Caco-2 (cell line): ENCODE measurements at regions not wholly inside any gene's neighbourhood (a gene's known extent, or its start where the extent isn't known, plus 50 kb on each side); places are given as distances from the start of the nearest gene placed in this dataset.

Experiments
- BruUV-seq: library from RNA; stranded (reverse); fragments of 400-500 nt; replicated peaks from 2 replicates; lab custom pipeline; 2021; lab: Mats Ljungman, UMichigan
- CTCF ChIA-PET: fragments of 300-600 bp; sonication (Branson Sonifier 250); formaldehyde crosslinking; loops from one replicate; lab custom pipeline; 2022; ENCODE audit warnings: antibody characterized with exemption; lab: Charles Lee
- POLR2A ChIA-PET: fragments of 300-600 bp; sonication (Branson Sonifier 250); formaldehyde crosslinking; loops from one replicate; lab custom pipeline; 2022; ENCODE audit warnings: antibody characterized with exemption; lab: Charles Lee
- DNase-seq, 2 experiments: peaks; one replicate each; pipeline versions ENCODE4 v3.0.0 to v3.0.0-alpha.2; 2020 to 2022
- H3K27me3 ChIP-seq: replicated peaks from 2 replicates; pipeline ENCODE4 v1.6.0; 2011; ENCODE audit warnings: low read length; ENCODE audit not compliant: control insufficient read depth, insufficient read depth
- H3K36me3 ChIP-seq: 2 replicates; pipeline ENCODE4 v1.5.1; 2011; ENCODE audit warnings: low read length; ENCODE audit not compliant: control insufficient read depth, insufficient read depth
- H3K4me1 ChIP-seq: fragments of 250-450 bp; sonication (Bioruptor Pico); 2 replicates; pipeline ENCODE4 v1.5.1; 2020; ENCODE audit warnings: mild to moderate bottlenecking
- H3K4me3 ChIP-seq: 2 replicates; pipeline ENCODE4 v1.5.1; 2011; ENCODE audit warnings: low read depth, mild to moderate bottlenecking, control low read depth, low read length
- H3K9me3 ChIP-seq: fragments of 250-450 bp; sonication (Bioruptor Pico); 2 replicates; pipeline ENCODE4 v1.5.1; 2020; ENCODE audit warnings: mild to moderate bottlenecking, moderate library complexity
- H3K27ac Mint-ChIP-seq: one replicate; pipeline ENCODE4 v1.8.0; 2022; ENCODE audit warnings: mixed read lengths; ENCODE audit not compliant: unreplicated experiment
- H3K27me3 Mint-ChIP-seq: one replicate; pipeline ENCODE4 v1.8.0; 2022; ENCODE audit warnings: mixed read lengths; ENCODE audit not compliant: insufficient read depth, unreplicated experiment
- H3K36me3 Mint-ChIP-seq: one replicate; pipeline ENCODE4 v1.8.0; 2022; ENCODE audit warnings: mild to moderate bottlenecking, mixed read lengths; ENCODE audit not compliant: insufficient read depth, unreplicated experiment
- H3K4me1 Mint-ChIP-seq: one replicate; pipeline ENCODE4 v1.8.0; 2022; ENCODE audit warnings: low read depth, mixed read lengths; ENCODE audit not compliant: unreplicated experiment
- H3K4me3 Mint-ChIP-seq: one replicate; pipeline ENCODE4 v1.8.0; 2022; ENCODE audit warnings: mild to moderate bottlenecking, moderate library complexity, mixed read lengths; ENCODE audit not compliant: unreplicated experiment
- H3K9me3 Mint-ChIP-seq: one replicate; pipeline ENCODE4 v1.8.0; 2022; ENCODE audit warnings: mixed read lengths; ENCODE audit not compliant: unreplicated experiment
- intact Hi-C: fragments of 100-400 bp; cut with micrococcal nuclease; formaldehyde crosslinking; loops from one replicate; pipeline ENCODE4 v1.10.0; 2022; ENCODE audit not compliant: unreplicated experiment
- TF ChIP-seq, protein P1 (sequence below), 2 experiments: fragments of 200-600 bp in 1 of 2; IDR thresholded peaks; 1 replicate in 1 of 2; 2 replicates in 1 of 2; pipeline versions ENCODE4 v1.5.1 to v1.8.0; 2011 to 2022; ENCODE audit warnings: antibody characterized with exemption in 1 of 2, control low read depth in 1 of 2, inconsistent platforms in 1 of 2, low read depth in 1 of 2, low read length in 1 of 2, mild to moderate bottlenecking in 1 of 2, moderate library complexity in 1 of 2; ENCODE audit not compliant: insufficient read depth in 1 of 2, severe bottlenecking in 1 of 2, unreplicated experiment in 1 of 2

DNA sequence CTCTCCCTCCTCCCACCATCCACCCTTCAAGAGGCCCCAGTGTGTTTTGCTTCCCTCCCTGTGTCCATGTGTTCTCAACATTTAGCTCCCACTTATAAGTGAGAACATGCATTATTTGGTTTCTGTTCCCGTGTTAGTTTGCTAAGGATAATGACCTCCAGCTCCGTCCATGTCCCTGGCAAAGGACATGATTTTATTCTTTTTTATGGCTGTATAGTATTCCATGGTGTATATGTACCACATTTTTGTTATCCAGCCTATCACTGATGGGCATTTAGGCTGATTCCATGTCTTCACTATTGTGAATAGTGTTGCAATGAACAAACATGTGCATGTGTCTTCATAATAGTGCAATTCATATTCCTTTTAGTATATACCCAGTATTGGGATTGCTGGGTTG, 79.7 kb downstream of the MRPL32 start:
- Mint-ChIP-seq H3K36me3 (no peaks in the 10 kb centered on the region), H3K4me3 (no peak overlapping the region), H3K27me3 (peaks cover 20% of the 10 kb centered on the region), H3K27ac (no peak overlapping the region), H3K9me3 (no peaks in the 10 kb centered on the region), H3K4me1 (no peaks in the 10 kb centered on the region)
- Histone ChIP-seq H3K27me3 (no peaks in the 10 kb centered on the region), H3K4me1 (no peaks in the 10 kb centered on the region), H3K36me3 (no peaks in the 10 kb centered on the region), H3K4me3 (no peak overlapping the region), H3K9me3 (no peaks in the 10 kb centered on the region)
- TF ChIP-seq, protein P1, sequence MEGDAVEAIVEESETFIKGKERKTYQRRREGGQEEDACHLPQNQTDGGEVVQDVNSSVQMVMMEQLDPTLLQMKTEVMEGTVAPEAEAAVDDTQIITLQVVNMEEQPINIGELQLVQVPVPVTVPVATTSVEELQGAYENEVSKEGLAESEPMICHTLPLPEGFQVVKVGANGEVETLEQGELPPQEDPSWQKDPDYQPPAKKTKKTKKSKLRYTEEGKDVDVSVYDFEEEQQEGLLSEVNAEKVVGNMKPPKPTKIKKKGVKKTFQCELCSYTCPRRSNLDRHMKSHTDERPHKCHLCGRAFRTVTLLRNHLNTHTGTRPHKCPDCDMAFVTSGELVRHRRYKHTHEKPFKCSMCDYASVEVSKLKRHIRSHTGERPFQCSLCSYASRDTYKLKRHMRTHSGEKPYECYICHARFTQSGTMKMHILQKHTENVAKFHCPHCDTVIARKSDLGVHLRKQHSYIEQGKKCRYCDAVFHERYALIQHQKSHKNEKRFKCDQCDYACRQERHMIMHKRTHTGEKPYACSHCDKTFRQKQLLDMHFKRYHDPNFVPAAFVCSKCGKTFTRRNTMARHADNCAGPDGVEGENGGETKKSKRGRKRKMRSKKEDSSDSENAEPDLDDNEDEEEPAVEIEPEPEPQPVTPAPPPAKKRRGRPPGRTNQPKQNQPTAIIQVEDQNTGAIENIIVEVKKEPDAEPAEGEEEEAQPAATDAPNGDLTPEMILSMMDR (IDR thresholded peaks at IDR 0.05; ENCODE audit: insufficient read depth in 1 of 2, low read depth in 1 of 2, low read length in 1 of 2, severe bottlenecking in 1 of 2, unreplicated experiment in 1 of 2) = no peak
- ChIA-PET POLR2A (no interaction called here), CTCF (no interaction called here)
- intact Hi-C loops = no loop called here
- DNase-seq = no peak
- BruUV-seq = no TSS peak

DNA sequence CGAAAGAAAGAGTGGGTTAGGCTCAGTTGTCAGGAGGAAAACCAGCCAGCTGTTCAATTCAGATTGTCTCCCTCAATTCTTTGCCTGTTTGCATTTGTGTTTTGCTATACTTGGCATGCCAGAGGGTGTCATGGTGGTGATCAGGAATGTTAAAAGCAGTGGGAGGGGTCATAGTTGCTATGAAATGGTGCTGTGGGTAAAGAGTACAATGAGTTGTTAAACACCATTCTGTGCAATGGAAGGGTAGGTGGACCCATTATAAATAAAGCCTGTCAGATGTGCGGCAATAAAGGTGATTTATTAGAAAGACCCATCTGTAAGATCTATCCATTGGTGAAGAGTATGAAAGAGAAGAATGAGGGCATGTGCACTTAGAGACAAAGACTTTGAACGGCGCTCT, 82.2 kb downstream of the MRPL32 start:
- no peak for DNase-seq
- ChIA-PET CTCF (no interaction called here), POLR2A (no interaction called here)
- Mint-ChIP-seq H3K27ac (no peak overlapping the region), H3K27me3 (peaks cover 32% of the 10 kb centered on the region), H3K36me3 (no peaks in the 10 kb centered on the region), H3K9me3 (no peaks in the 10 kb centered on the region), H3K4me1 (no peaks in the 10 kb centered on the region), H3K4me3 (no peak overlapping the region)
- intact Hi-C loops = no loop called here
- no peaks in the 10 kb centered on the region for H3K4me1 ChIP-seq
- H3K9me3 ChIP-seq = no peaks in the 10 kb centered on the region
- H3K27me3 ChIP-seq = no peaks in the 10 kb centered on the region
- BruUV-seq = no TSS peak
- H3K36me3 ChIP-seq = no peaks in the 10 kb centered on the region
- TF ChIP-seq, protein P1 (IDR thresholded peaks at IDR 0.05; ENCODE audit: insufficient read depth in 1 of 2, low read depth in 1 of 2, low read length in 1 of 2, severe bottlenecking in 1 of 2, unreplicated experiment in 1 of 2) = no peak
- H3K4me3 ChIP-seq = no peak overlapping the region

DNA sequence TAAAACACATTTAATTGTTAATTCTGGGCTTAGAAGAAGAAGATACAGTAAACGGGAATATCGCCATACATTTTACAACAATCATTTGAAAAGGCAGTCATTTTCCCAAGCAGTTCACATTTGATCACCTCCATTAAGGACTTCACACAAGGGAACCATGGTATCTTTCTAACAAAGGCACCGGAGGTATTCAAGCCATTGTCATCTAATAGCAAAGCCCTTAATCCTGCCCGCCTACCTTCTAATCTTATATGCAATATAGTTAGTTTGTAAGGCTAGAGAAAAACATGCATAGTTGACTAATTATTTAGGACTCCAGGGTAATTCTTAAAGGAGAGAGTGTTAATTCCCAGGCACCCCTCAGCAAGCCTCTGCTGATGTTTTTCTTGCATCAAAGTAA, 83.1 kb downstream of the MRPL32 start:
- H3K36me3 Mint-ChIP-seq = no peaks in the 10 kb centered on the region
- no peaks in the 10 kb centered on the region for H3K4me1 Mint-ChIP-seq
- POLR2A ChIA-PET = no interaction called here
- H3K27me3 Mint-ChIP-seq = peaks cover 37% of the 10 kb centered on the region
- TF ChIP-seq, protein P1 (IDR thresholded peaks at IDR 0.05; ENCODE audit: insufficient read depth in 1 of 2, low read depth in 1 of 2, low read length in 1 of 2, severe bottlenecking in 1 of 2, unreplicated experiment in 1 of 2) = no peak
- Histone ChIP-seq H3K4me1 (no peaks in the 10 kb centered on the region), H3K36me3 (no peaks in the 10 kb centered on the region), H3K9me3 (no peaks in the 10 kb centered on the region), H3K4me3 (no peak overlapping the region), H3K27me3 (no peaks in the 10 kb centered on the region)
- H3K4me3 Mint-ChIP-seq = no peak overlapping the region
- CTCF ChIA-PET = no interaction called here
- no peak overlapping the region for H3K27ac Mint-ChIP-seq
- intact Hi-C loops = no loop called here
- no TSS peak for BruUV-seq
- no peaks in the 10 kb centered on the region for H3K9me3 Mint-ChIP-seq
- DNase-seq = no peak
